HG03571 (cell line): ENCODE measurements at regions not wholly inside any gene's neighbourhood (a gene's known extent, or its start where the extent isn't known, plus 50 kb on each side); places are given as distances from the start of the nearest gene placed in this dataset.
"Not testable (repeated sequence)": the region's sequence is repeated elsewhere in the genome, so short reads cannot be mapped to it uniquely, and the experiment has no call there.

ENCODE experiments used
- ATAC-seq: cut with Tn5 transposase; IDR thresholded peaks from one replicate; pipeline ENCODE4 v1.9.1; 2021; ENCODE audit not compliant: unreplicated experiment

GRCh38 chr20:50356525-50356885 is 153.7 kb upstream of the PTPN1 start:
- ATAC-seq = no peak

- ATAC-seq = no peak
Observed at GRCh38 chr20:50356962-50357782, 153.0 kb upstream of the PTPN1 start.

- ATAC-seq = no peak
Observed at GRCh38 chr20:50357783-50358161, 152.4 kb upstream of the PTPN1 start.

GRCh38 chr20:50358166-50358565 is 152.0 kb upstream of the PTPN1 start:
- ATAC-seq = no peak

- ATAC-seq = no peak
Observed at GRCh38 chr20:50358971-50359370, 151.2 kb upstream of the PTPN1 start.

GRCh38 chr20:50359607-50360217 is 150.5 kb upstream of the PTPN1 start:
- ATAC-seq = no peak

GRCh38 chr20:50360218-50360672 is 149.9 kb upstream of the PTPN1 start:
- ATAC-seq = no peak

- no peak for ATAC-seq
Observed at GRCh38 chr20:50360921-50361320, 149.3 kb upstream of the PTPN1 start.

GRCh38 chr20:50362177-50362576 is 148.0 kb upstream of the PTPN1 start:
- ATAC-seq = not testable (repeated sequence)

GRCh38 chr20:50363027-50363426 is 147.2 kb upstream of the PTPN1 start:
- ATAC-seq = no peak

GRCh38 chr20:50363479-50363878 is 146.7 kb upstream of the PTPN1 start:
- ATAC-seq = no peak

GRCh38 chr20:50364542-50364941 is 145.6 kb upstream of the PTPN1 start:
- ATAC-seq = no peak

- no peak for ATAC-seq
Observed at GRCh38 chr20:50366270-50367103, 143.7 kb upstream of the PTPN1 start.

- ATAC-seq = no peak
Observed at GRCh38 chr20:50367104-50367674, 143.0 kb upstream of the PTPN1 start.

- ATAC-seq = no peak
Observed at GRCh38 chr20:50367739-50368375, 142.3 kb upstream of the PTPN1 start.

- ATAC-seq = no peak
Observed at GRCh38 chr20:50368386-50368785, 141.8 kb upstream of the PTPN1 start.

- ATAC-seq = no peak
Observed at GRCh38 chr20:50368813-50369224, 141.4 kb upstream of the PTPN1 start.

- no peak for ATAC-seq
Observed at GRCh38 chr20:50369225-50370035, 140.8 kb upstream of the PTPN1 start.

- ATAC-seq = no peak
Observed at GRCh38 chr20:50370036-50370566, 140.1 kb upstream of the PTPN1 start.
